H1 (cell line): ENCODE measurements at regions not wholly inside any gene's neighbourhood (a gene's known extent, or its start where the extent isn't known, plus 50 kb on each side); places are given as distances from the start of the nearest gene placed in this dataset.

ENCODE experiments used
- CTCF ChIA-PET: fragments of 300-600 bp; sonication (Branson Sonifier 250); formaldehyde crosslinking; loops from one replicate; lab custom pipeline; 2021; ENCODE audit not compliant: partially characterized antibody; lab: Charles Lee
- POLR2A ChIA-PET: fragments of 300-600 bp; sonication (Branson Sonifier 250); formaldehyde crosslinking; loops from one replicate; lab custom pipeline; 2021; ENCODE audit warnings: inconsistent platforms; ENCODE audit not compliant: partially characterized antibody; lab: Charles Lee
- DNase-seq, 2 experiments: peaks; one replicate each; pipeline versions ENCODE4 v3.0.0 to v3.0.0-alpha.2; 2010 to 2022; ENCODE audit warnings: low spot score in 2 of 2, low read depth in 1 of 2, mixed read lengths in 1 of 2
- FAIRE-seq: peaks from 2 replicates; lab custom pipeline; 2011; peaks lifted over from hg19 to GRCh38; lab: Jason Lieb, UNC
- H2AFZ ChIP-seq: 2 replicates; pipeline ENCODE4 v1.8.1; 2012; ENCODE audit warnings: low read length, inconsistent platforms
- H2AK5ac ChIP-seq: 2 replicates; pipeline ENCODE4 v1.6.1; 2013; ENCODE audit warnings: low read depth, low read length
- H2BK120ac ChIP-seq: replicated peaks from 2 replicates; pipeline ENCODE3; 2013; ENCODE audit warnings: low read depth, low read length, inconsistent platforms
- H2BK12ac ChIP-seq: 2 replicates; pipeline ENCODE4 v1.6.1; 2013; ENCODE audit warnings: low read depth, low read length
- H2BK15ac ChIP-seq: 2 replicates; pipeline ENCODE4 v1.6.1; 2013; ENCODE audit warnings: low read length
- H2BK20ac ChIP-seq: 2 replicates; pipeline ENCODE4 v1.6.1; 2013; ENCODE audit warnings: low read length
- H2BK5ac ChIP-seq: 2 replicates; pipeline ENCODE4 v1.6.1; 2013; ENCODE audit warnings: low read depth, low read length
- H3K14ac ChIP-seq: 2 replicates; pipeline ENCODE4 v1.6.1; 2013; ENCODE audit warnings: inconsistent platforms; ENCODE audit not compliant: insufficient read length
- H3K18ac ChIP-seq: 2 replicates; pipeline ENCODE4 v1.6.1; 2013; ENCODE audit warnings: low read length; ENCODE audit errors: extremely low read depth
- H3K23ac ChIP-seq: 2 replicates; pipeline ENCODE4 v1.6.1; 2013; ENCODE audit warnings: inconsistent platforms; ENCODE audit not compliant: insufficient read length
- H3K23me2 ChIP-seq: 2 replicates; pipeline ENCODE4 v1.6.1; 2013; ENCODE audit warnings: low read depth, low read length
- H3K27ac ChIP-seq: 2 replicates; pipeline ENCODE4 v1.6.1; 2011; ENCODE audit warnings: low read depth, low read length, inconsistent platforms
- H3K27me3 ChIP-seq, 4 experiments: replicated peaks in 1 of 4; 1 replicate in 1 of 4; 2 replicates in 3 of 4; pipeline versions ENCODE4 v1.6.1 to v1.8.1; 2011 to 2013; ENCODE audit warnings: low read length in 3 of 4, mild to moderate bottlenecking in 3 of 4, inconsistent platforms in 2 of 4, mixed read lengths in 2 of 4, moderate library complexity in 1 of 4; ENCODE audit not compliant: control insufficient read depth in 3 of 4, insufficient read depth in 3 of 4; ENCODE audit errors: extremely low read depth in 1 of 4
- H3K36me3 ChIP-seq, 4 experiments: 2 replicates each; pipeline versions ENCODE4 v1.6.1 to v1.8.1; 2011 to 2013; ENCODE audit warnings: mild to moderate bottlenecking in 4 of 4, low read length in 3 of 4, moderate library complexity in 2 of 4, control low read depth in 1 of 4, inconsistent platforms in 1 of 4; ENCODE audit not compliant: insufficient read depth in 4 of 4, control insufficient read depth in 2 of 4
- H3K4ac ChIP-seq: replicated peaks from 2 replicates; pipeline ENCODE3; 2013; ENCODE audit warnings: low read length, low read depth, mixed read lengths, inconsistent platforms; ENCODE audit not compliant: insufficient read length
- H3K4me1 ChIP-seq, 4 experiments: replicated peaks in 1 of 4; 1 replicate in 1 of 4; 2 replicates in 3 of 4; pipeline versions ENCODE4 v1.6.1 to v1.8.1; 2011 to 2013; ENCODE audit warnings: low read length in 3 of 4, inconsistent platforms in 2 of 4, mixed read lengths in 1 of 4; ENCODE audit not compliant: insufficient read depth in 4 of 4, control insufficient read depth in 3 of 4
- H3K4me2 ChIP-seq, 2 experiments: 2 replicates each; pipeline versions ENCODE4 v1.6.1 to v1.8.1; 2011 to 2013; ENCODE audit warnings: low read depth in 2 of 2, low read length in 2 of 2, control low read depth in 1 of 2, inconsistent platforms in 1 of 2, mild to moderate bottlenecking in 1 of 2; ENCODE audit not compliant: insufficient read depth in 1 of 2
- H3K4me3 ChIP-seq, 4 experiments: fragments of 200-600, 300-600 bp in 1 of 4; sonication (generic), shearing (Covaris generic), sonication (Bioruptor Twin) in 1 of 4; 2 replicates each; pipeline versions ENCODE4 v1.5.1 to v1.8.1; 2011 to 2016; ENCODE audit warnings: low read length in 4 of 4, low read depth in 3 of 4, control low read depth in 2 of 4, inconsistent platforms in 2 of 4, mild to moderate bottlenecking in 2 of 4, mixed read lengths in 1 of 4, moderate library complexity in 1 of 4; ENCODE audit not compliant: insufficient read depth in 2 of 4; ENCODE audit errors: extremely low read depth in 1 of 4
- H3K56ac ChIP-seq: replicated peaks from 2 replicates; pipeline ENCODE3; 2013; ENCODE audit warnings: low read depth, mild to moderate bottlenecking, mixed read lengths, low read length, inconsistent platforms; ENCODE audit not compliant: insufficient read length
- H3K79me1 ChIP-seq: 2 replicates; pipeline ENCODE4 v1.6.1; 2013; ENCODE audit warnings: low read depth, low read length, control low read depth
- H3K79me2 ChIP-seq, 2 experiments: 2 replicates each; pipeline versions ENCODE4 v1.6.1 to v1.8.1; 2012 to 2013; ENCODE audit warnings: low read length in 2 of 2, mild to moderate bottlenecking in 2 of 2, inconsistent platforms in 1 of 2; ENCODE audit not compliant: insufficient read depth in 2 of 2, control insufficient read depth in 1 of 2
- H3K9ac ChIP-seq, 4 experiments: replicated peaks in 1 of 4; 1 replicate in 1 of 4; 2 replicates in 3 of 4; pipeline versions ENCODE4 v1.6.1 to v1.8.1; 2011 to 2013; ENCODE audit warnings: low read depth in 3 of 4, low read length in 3 of 4, control low read depth in 2 of 4, mild to moderate bottlenecking in 2 of 4, moderate library complexity in 2 of 4, inconsistent platforms in 1 of 4; ENCODE audit errors: extremely low read depth in 1 of 4
- H3K9me3 ChIP-seq, 2 experiments: 2 replicates each; pipeline versions ENCODE4 v1.6.1 to v1.8.1; 2012 to 2013; ENCODE audit warnings: mild to moderate bottlenecking in 2 of 2, moderate library complexity in 2 of 2, control low read depth in 1 of 2, inconsistent platforms in 1 of 2, low read depth in 1 of 2, low read length in 1 of 2, mixed read lengths in 1 of 2; ENCODE audit not compliant: insufficient read depth in 2 of 2
- H4K20me1 ChIP-seq, 2 experiments: replicated peaks in 1 of 2; 2 replicates each; pipeline versions ENCODE3 to v1.8.1; 2011 to 2013; ENCODE audit warnings: inconsistent platforms in 2 of 2, low read length in 2 of 2, mild to moderate bottlenecking in 1 of 2; ENCODE audit not compliant: insufficient read depth in 2 of 2, control insufficient read depth in 1 of 2
- H4K5ac ChIP-seq: 2 replicates; pipeline ENCODE4 v1.6.1; 2013; ENCODE audit warnings: low read length, low read depth, mixed read lengths, inconsistent platforms; ENCODE audit not compliant: insufficient read length
- H4K8ac ChIP-seq: 2 replicates; pipeline ENCODE4 v1.8.0; 2013; ENCODE audit warnings: mild to moderate bottlenecking, moderate library complexity, low read length, inconsistent platforms; ENCODE audit not compliant: insufficient read depth; ENCODE audit errors: extremely low read depth
- H4K91ac ChIP-seq: replicated peaks from 2 replicates; pipeline ENCODE3; 2013; ENCODE audit warnings: low read length, mixed read lengths, inconsistent platforms; ENCODE audit not compliant: insufficient read length
- ATF3 ChIP-seq: IDR thresholded peaks from 2 replicates; pipeline ENCODE4 v1.6.1; 2011; ENCODE audit warnings: low read depth, mild to moderate bottlenecking, low read length; ENCODE audit not compliant: insufficient read depth
- CHD1 ChIP-seq: IDR thresholded peaks from 2 replicates; pipeline ENCODE4 v1.6.1; 2012; ENCODE audit warnings: low read depth, low read length, improper control_type of control experiment
- JUN ChIP-seq: IDR thresholded peaks from 2 replicates; pipeline ENCODE4 v1.6.1; 2011; ENCODE audit warnings: low read depth, mild to moderate bottlenecking, improper control_type of control experiment, low read length
- JUND ChIP-seq: IDR thresholded peaks from 2 replicates; pipeline ENCODE4 v1.6.1; 2011; ENCODE audit warnings: mild to moderate bottlenecking, improper control_type of control experiment, low read length
- SIN3A ChIP-seq, 2 experiments: IDR thresholded peaks in 1 of 2; conservative IDR thresholded peaks in 1 of 2; 2 replicates each; pipeline ENCODE4 v1.6.1; 2011 to 2012; ENCODE audit warnings: low read length in 2 of 2, improper control_type of control experiment in 1 of 2, low read depth in 1 of 2, mild to moderate bottlenecking in 1 of 2
- TCF12 ChIP-seq: IDR thresholded peaks from 2 replicates; pipeline ENCODE4 v1.6.1; 2011; ENCODE audit warnings: low read depth, mild to moderate bottlenecking, low read length
- WGBS, 2 experiments: shearing (Covaris generic) in 1 of 2; methylation state at CpG; one replicate each; pipeline versions ENCODE4 v1.1.6 to v1.1.7; 2013 to 2015; ENCODE audit warnings: low lambda C conversion rate in 2 of 2, mixed read lengths in 2 of 2, inconsistent platforms in 1 of 2, low coverage in 1 of 2, missing lambda C conversion rate in 1 of 2; ENCODE audit not compliant: insufficient replicate concordance in 2 of 2, insufficient coverage in 1 of 2, insufficient read length in 1 of 2; ENCODE audit errors: extremely low coverage in 1 of 2, missing lambda C conversion rate in 1 of 2; 5-methylcytosine and 5-hydroxymethylcytosine counted together

GRCh38 chr5:120052916-120053828 lies 410.9 kb upstream of the PRR16 start:
- Histone ChIP-seq H3K9me3 (no peaks in the 10 kb centered on the region), H4K91ac (no peak overlapping the region), H3K4me2 (no peak overlapping the region), H3K4me1 (no peaks in the 10 kb centered on the region), H4K8ac (no peak overlapping the region), H3K79me2 (no peaks in the 10 kb centered on the region), H3K4ac (no peak overlapping the region), H3K27ac (no peak overlapping the region), H3K79me1 (no peaks in the 10 kb centered on the region), H2BK5ac (no peak overlapping the region), H4K20me1 (no peaks in the 10 kb centered on the region), H2BK15ac (no peak overlapping the region), H3K4me3 (no peak overlapping the region), H3K56ac (no peak overlapping the region), H2BK20ac (no peak overlapping the region), H2BK12ac (no peak overlapping the region), H4K5ac (no peak overlapping the region), H3K23ac (no peak overlapping the region), H3K27me3 (no peaks in the 10 kb centered on the region), H3K36me3 (no peaks in the 10 kb centered on the region), H3K14ac (no peak overlapping the region), H3K9ac (no peak overlapping the region), H3K18ac (no peak overlapping the region), H2BK120ac (no peak overlapping the region), H2AFZ (no peak overlapping the region), H2AK5ac (no peak overlapping the region), H3K23me2 (no peaks in the 10 kb centered on the region)
- FAIRE-seq (no peak), DNase-seq (no peak)
- CTCF ChIA-PET, result no interaction called here
- no peak for TF ChIP-seq TCF12
- TF ChIP-seq SIN3A (conservative IDR thresholded peaks at IDR 0.05 in 1 of 2, IDR thresholded peaks at IDR 0.05 in 1 of 2; ENCODE audit: low read depth in 1 of 2, low read length in 2 of 2), result no peak
- TF ChIP-seq ATF3, result no peak
- TF ChIP-seq JUND, result no peak
- TF ChIP-seq CHD1, result no peak
- TF ChIP-seq JUN, result no peak
- WGBS, 2 experiments, result 91% methylated on average over 4 of the region's 4 CpGs; no CpG with 5 or more reads in 1 of the 2 experiments
- POLR2A ChIA-PET, result no interaction called here
